Posterior cingulate gyrus (tissue), 11 donors: ENCODE measurements at regions not wholly inside any gene's neighbourhood (a gene's known extent, or its start where the extent isn't known, plus 50 kb on each side); places are given as distances from the start of the nearest gene placed in this dataset.

ENCODE experiments used
- DNase-seq, 10 donors: peaks; one replicate each; pipeline versions ENCODE4 v3.0.0 to v3.0.0-alpha.2; 2020 to 2021; ENCODE audit warnings: mixed read lengths in 3 of 10
- intact Hi-C: fragments of 100-400 bp; cut with DNase I; formaldehyde crosslinking; loops from one replicate; pipeline ENCODE4 v1.15.1; 2023

GRCh38 chr7:118531566-118531965, 307.1 kb downstream of the ANKRD7 start:
- intact Hi-C loops = no loop called here
- no peak for DNase-seq

DNA sequence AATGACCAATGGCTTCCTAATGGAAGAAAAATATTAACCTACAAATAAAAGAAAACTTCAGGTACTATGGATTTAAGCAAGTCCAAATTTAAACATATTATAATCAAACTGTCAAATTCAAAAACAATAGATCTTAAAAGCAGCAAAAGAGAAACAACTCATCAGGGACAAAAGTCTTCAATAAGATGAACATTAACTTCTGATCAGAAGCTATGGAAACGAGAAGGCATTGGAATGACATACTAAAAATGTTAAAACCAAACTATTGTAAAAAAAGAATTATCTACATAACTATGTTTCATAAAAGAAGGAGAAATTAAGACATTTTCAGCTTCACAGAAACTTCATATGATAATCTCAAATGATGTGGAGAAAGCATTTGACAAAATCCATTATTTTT, 334.7 kb downstream of the ANKRD7 start:
- DNase-seq = no peak
- intact Hi-C loops = no loop called here

DNA sequence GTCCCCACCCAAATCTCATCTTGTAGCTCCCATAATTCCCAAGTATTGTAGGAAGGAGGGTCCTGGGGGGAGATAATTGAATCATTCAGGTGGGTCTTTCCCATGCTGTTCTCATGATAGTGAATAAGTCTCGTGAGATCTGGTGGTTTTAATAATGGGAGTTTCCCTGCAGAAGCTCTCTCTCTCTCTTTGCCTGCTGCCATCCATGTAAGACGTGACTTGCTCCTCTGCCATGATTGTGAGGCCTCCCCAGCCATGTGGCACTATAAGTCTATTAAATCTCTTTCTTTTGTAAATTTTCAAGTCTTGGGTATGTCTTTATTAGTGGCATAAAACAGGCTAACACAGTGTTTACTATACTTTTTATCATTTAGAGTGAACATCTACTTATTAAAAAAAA, 338.8 kb downstream of the ANKRD7 start:
- DNase-seq = no peak
- intact Hi-C loops = no loop called here

DNA sequence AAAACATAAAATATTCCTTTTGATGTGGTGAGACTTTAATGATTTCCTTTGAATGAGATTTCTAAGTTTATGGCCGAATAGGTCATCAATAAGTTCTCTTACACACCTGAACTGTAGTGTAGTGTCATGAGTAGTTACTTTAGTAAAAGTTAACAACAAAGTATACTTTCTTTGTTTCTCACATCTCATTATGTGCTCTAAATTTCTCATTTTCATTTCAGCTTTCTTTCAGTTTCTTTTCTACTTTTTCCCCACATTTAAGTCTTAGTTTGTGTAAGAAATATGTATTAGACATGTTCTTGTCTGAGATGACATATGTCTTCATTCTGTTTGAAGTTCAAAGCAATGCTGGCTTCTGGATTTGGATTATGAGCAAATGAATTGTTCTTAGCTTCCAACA, 348.1 kb downstream of the ANKRD7 start:
- no peak for DNase-seq
- intact Hi-C loops = no loop called here

- intact Hi-C loops = no loop called here
- DNase-seq = peak in 3 of 10 donors; percentile 9 to 71 (median 63)
Measured at GRCh38 chr7:118573085-118573484, 348.6 kb downstream of the ANKRD7 start.

DNA sequence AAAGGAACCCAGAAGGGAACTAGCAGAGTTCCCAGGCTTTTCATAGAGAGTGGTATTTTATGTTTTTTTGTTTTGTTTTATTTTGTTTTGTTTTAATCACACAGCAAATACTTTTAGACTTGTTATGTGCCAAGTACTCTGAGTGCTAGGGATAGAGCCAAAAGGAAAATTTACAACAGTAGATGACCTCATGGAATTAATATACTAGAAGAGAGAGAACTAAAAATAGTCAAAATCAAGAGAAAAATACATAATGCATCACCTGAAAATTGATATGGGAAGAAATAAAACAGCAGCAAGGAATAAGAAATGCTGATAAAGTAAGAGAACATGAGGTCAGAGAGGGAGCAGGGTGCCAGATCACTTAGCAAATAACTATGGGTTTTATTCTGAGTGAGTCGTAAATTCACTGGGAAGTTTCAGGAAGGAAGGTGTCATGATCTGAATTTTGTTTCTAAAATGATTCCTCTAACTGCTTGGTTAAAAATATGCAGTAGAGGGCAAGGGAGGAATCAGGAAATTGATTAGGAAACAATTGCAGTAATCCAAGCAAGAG, 351.0 kb downstream of the ANKRD7 start:
- intact Hi-C loops = no loop called here
- no peak for DNase-seq

DNA sequence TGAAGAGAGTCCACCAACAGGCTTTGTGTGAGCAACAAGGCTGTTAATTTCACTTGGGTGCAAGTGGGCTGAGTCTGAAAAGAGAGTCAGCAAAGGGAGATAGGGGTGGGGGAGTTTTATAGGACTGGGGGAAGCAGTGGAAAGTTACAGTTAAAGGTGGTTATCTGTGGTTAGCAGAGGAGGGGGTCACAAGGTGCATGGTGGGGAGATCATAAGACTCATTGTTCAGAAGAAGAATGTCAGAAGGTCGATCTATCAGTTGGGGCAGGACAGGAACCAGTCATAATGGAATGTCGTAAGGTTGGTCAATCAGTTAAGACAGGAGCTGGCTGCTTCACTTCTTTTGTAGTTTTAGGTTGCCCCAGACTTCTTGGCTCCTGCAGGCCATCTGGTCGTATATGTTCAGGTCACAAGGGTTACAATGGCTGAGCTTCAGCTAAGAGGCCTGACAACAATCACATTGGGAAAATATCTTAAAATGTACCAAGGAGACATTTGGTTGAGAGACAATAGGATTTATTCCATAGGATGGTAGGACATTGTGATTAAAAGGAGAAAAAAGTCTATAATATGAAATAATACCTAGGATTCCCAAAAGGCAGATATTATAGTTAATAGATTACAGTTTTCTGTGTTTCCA, 356.4 kb downstream of the ANKRD7 start:
- no peak for DNase-seq
- intact Hi-C loops = no loop called here

DNA sequence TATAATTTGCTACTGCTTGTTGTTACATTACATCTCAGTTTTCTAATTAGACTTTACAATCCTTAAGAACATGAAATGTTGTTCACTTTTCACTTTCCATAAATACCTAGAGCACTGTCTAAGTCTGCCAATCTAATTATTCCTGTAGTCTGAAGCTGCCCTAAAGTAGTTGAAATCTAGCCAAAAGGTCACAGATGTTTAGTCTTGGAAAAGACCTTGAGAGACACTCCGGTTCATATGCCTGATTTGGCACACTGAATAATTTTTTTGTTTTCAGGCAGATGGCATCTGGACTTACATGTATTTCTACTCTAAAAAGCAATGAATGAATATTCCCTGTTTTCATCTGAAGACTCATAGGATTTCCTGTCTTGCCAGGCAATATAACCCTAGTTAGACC, 359.1 kb downstream of the ANKRD7 start:
- intact Hi-C loops = no loop called here
- DNase-seq = no peak

- no peak for DNase-seq
- intact Hi-C loops = no loop called here
Measured at GRCh38 chr7:118586248-118586647, 361.7 kb downstream of the ANKRD7 start.

- no peak for DNase-seq
- intact Hi-C loops = no loop called here
Measured at GRCh38 chr7:118590107-118590506, 365.6 kb downstream of the ANKRD7 start.

GRCh38 chr7:118602090-118602489, 377.6 kb downstream of the ANKRD7 start:
- intact Hi-C loops = no loop called here
- no peak for DNase-seq

GRCh38 chr7:118606602-118607001, 382.1 kb downstream of the ANKRD7 start:
- intact Hi-C loops = no loop called here
- no peak for DNase-seq

DNA sequence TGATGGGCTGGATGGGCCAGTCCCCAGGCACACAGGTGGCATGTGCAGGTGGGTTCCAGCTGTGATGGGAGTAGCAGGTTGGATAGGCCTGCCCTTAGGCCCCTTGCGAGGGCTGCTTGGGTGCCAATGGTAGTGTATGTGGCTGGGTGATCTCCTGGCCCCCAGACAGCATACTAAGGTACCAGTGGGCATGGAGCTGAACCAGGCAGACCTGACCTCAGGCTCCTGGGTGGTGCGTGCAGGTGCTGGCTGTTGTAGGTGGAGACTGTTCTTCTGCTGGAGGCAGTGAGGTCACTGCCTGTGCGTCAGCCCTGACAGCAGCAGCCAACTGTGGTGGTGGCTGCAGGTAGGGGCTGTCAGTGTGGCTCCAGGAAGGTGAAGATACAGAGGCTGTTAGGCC, 384.7 kb downstream of the ANKRD7 start:
- peak in 2 of 10 donors; percentile 55 to 69 for DNase-seq
- intact Hi-C loops = no loop called here

DNA sequence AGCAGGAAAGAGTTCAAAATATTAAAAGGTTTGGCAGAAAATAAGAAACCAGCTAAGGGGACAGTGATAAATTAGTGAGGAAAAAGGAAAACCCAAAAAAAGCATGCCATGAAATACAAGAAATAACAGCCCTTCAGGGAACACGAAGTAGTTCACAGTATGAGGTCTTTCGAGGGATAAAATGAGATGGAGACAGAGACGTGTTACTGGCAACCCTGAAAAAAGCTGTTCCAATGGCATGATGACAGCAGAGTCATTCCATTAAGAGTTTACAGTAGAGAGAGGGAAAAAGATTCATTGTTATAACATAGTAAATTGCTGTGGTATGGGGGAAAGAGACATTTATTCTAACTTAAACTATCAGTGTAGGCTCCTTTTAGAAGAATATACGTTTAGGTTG, 391.2 kb downstream of the ANKRD7 start:
- intact Hi-C loops = no loop called here
- DNase-seq = no peak

GRCh38 chr7:118621810-118622360, 397.4 kb downstream of the ANKRD7 start:
- intact Hi-C loops = no loop called here
- no peak for DNase-seq

DNA sequence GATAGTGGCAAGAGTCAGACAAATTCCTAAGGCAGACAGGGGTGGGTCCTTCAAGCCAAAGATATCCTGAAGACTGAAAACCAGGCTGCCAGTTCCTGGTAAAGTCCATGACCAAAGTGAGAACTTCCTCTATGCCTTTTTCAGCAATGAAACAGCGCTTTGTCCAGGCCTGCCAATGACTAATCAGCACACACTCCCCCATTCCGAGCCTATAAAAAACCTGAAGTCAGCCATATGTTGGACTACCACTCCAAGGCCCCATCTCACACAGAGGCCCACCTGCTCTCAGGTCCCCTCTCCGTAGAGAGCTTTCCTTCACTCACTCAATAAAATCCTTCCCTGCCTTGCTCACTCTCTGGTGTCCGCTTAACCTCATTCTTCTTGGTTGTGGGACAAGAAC, 402.2 kb downstream of the ANKRD7 start:
- DNase-seq = no peak

GRCh38 chr7:118627467-118627866, 403.0 kb downstream of the ANKRD7 start:
- DNase-seq = peak in 3 of 10 donors; percentile 63 to 82 (median 69)

More for the DNA sequence above, 402.2 kb downstream of the ANKRD7 start:
- intact Hi-C loops = no loop called here

GRCh38 chr7:118629898-118630438, 405.5 kb downstream of the ANKRD7 start:
- intact Hi-C loops = no loop called here
- no peak for DNase-seq

More at GRCh38 chr7:118627467-118627866, 403.0 kb downstream of the ANKRD7 start:
- intact Hi-C loops = no loop called here

DNA sequence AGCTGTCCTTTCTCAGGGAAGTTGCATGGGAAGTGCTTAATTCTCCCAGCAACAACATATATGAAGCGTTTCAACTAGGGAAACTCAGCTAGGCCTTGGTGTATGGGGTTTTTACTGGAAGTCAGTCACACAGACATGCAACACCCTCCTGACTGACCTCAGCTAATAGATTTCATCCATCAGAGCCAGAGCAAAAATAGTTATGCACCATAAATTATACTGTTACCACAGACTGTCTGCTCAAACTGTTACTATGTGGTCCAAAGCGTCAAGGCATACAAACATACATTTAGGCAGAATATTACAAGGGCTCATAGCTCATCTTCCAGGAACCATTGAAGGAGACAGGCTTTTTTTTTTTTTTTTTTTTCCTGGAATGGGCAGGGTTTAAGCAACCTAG, 417.9 kb downstream of the ANKRD7 start:
- intact Hi-C loops = no loop called here
- no peak for DNase-seq

- DNase-seq = no peak
- intact Hi-C loops = no loop called here
Measured at GRCh38 chr7:118644346-118644745, 419.8 kb downstream of the ANKRD7 start.

DNA sequence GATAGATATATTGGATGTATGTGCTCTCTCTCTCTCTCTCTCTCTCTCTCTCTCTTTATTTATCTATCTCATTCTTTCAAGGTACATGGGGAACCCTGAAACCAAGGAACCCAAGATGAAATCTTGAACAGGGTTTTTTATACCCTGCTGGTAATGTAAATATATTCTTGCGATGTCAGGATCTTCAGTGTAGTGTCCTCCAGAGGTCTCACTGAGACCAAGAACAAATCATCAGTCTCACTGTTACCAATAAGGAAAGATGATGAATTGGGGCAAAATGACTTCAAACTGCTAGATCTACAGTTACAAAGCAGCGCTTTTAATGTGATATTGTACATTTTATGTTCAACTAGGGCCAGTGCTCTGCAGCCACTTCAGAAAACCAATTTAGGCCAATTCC, 423.5 kb downstream of the ANKRD7 start:
- intact Hi-C loops = loop anchor here (1.0 kb wide), 1 partner anchor 19 kb away; no protein-coding TSS in a partner anchor
- DNase-seq = no peak

DNA sequence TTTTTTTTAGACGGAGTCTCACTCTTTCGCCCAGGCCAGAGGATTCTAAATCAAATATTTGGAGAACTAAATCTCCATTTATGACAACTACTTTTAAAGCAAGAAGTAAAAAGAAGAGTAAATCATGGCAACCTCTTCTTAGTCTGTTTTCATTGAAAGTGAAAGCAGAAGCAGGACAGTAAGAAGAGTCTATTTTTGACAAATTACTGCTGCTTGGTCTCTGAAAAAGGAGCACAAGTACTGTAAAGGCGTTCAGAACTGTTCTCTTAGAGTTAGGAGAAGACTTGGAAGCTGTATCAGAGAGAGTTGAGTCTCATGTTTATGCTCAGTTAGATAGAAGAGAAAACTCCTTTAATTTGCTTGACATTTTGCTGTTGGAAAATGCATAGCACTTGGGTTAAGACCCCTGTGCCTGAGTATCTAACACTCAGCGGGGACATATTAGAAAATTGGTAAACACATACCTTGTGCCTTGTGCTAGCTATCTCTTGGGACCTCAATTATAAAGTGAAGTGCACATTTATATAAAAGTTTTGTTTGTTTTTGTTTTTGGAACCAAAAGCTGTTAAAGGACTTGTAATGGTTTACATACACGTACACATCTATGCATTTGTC, 433.0 kb downstream of the ANKRD7 start:
- intact Hi-C loops = no loop called here
- no peak for DNase-seq
